Peyer's patch (tissue), 4 donors: ENCODE measurements at regions not wholly inside any gene's neighbourhood (a gene's known extent, or its start where the extent isn't known, plus 50 kb on each side); places are given as distances from the start of the nearest gene placed in this dataset.

Experiments used
- DNase-seq, 3 donors: peaks; one replicate each; pipeline ENCODE4 v3.0.0-alpha.2; 2017 to 2019
- H3K27ac ChIP-seq, 4 donors: fragments of 200-600 bp; sonication (generic); one replicate each; pipeline ENCODE4 v1.5.1; 2016 to 2019
- H3K27me3 ChIP-seq, 2 donors: fragments of 200-600 bp; sonication (generic); one replicate each; pipeline ENCODE4 v1.5.1; 2019
- H3K36me3 ChIP-seq, 3 donors: fragments of 200-600 bp; sonication (generic); one replicate each; pipeline ENCODE4 v1.5.1; 2016 to 2019
- H3K4me1 ChIP-seq, 4 donors: fragments of 200-600 bp; sonication (generic); one replicate each; pipeline ENCODE4 v1.5.1; 2016 to 2019
- H3K4me3 ChIP-seq, 4 donors: fragments of 200-600 bp; sonication (generic); 1 replicate in 3 of 4; 2 replicates in 1 of 4; pipeline ENCODE4 v1.5.1; 2016 to 2019; ENCODE audit warnings: mild to moderate bottlenecking in 1 of 4
- H3K9me3 ChIP-seq, 4 donors: fragments of 200-600 bp; sonication (generic); one replicate each; pipeline ENCODE4 v1.5.1; 2016 to 2019; ENCODE audit warnings: mild to moderate bottlenecking in 1 of 4
- CTCF ChIP-seq, 6 experiments: fragments of 450-650 bp in 4 of 6; fragments of 200-600 bp in 2 of 6; sonication (generic) in 1 of 6; IDR thresholded peaks; one replicate each; pipeline ENCODE4 v1.5.1; 2017 to 2019; ENCODE audit warnings: antibody characterized with exemption in 6 of 6, mild to moderate bottlenecking in 3 of 6, moderate library complexity in 1 of 6
- POLR2A ChIP-seq, 2 donors: fragments of 450-650 bp; IDR thresholded peaks; one replicate each; pipeline ENCODE4 v1.5.1; 2017; ENCODE audit warnings: antibody characterized with exemption in 2 of 2, mild to moderate bottlenecking in 2 of 2, moderate library complexity in 2 of 2

GRCh38 chr3:159144891-159145290, 343.0 kb downstream of the MFSD1 start:
- Histone ChIP-seq H3K4me3 (no peak overlapping the region), H3K27ac (no peak overlapping the region), H3K27me3 (no peaks in the 10 kb centered on the region), H3K9me3 (no peaks in the 10 kb centered on the region), H3K36me3 (no peaks in the 10 kb centered on the region), H3K4me1 (no peaks in the 10 kb centered on the region)
- no peak for DNase-seq
- TF ChIP-seq CTCF (IDR thresholded peaks at IDR 0.05) (no peak), POLR2A (IDR thresholded peaks at IDR 0.05) (no peak)

- H3K4me3 ChIP-seq = no peak overlapping the region
- H3K27me3 ChIP-seq = no peaks in the 10 kb centered on the region
- H3K36me3 ChIP-seq = no peaks in the 10 kb centered on the region
- H3K4me1 ChIP-seq = no peaks in the 10 kb centered on the region
- no peaks in the 10 kb centered on the region for H3K9me3 ChIP-seq
- TF ChIP-seq POLR2A (IDR thresholded peaks at IDR 0.05) (no peak), CTCF (IDR thresholded peaks at IDR 0.05) (no peak)
- no peak overlapping the region for H3K27ac ChIP-seq
- no peak for DNase-seq
These were observed 344.5 kb downstream of the MFSD1 start for GRCh38 chr3:159146392-159146791.

GRCh38 chr3:159146856-159147435, 345.1 kb downstream of the MFSD1 start:
- Histone ChIP-seq H3K27ac (no peak overlapping the region), H3K4me1 (no peaks in the 10 kb centered on the region), H3K9me3 (no peaks in the 10 kb centered on the region), H3K36me3 (no peaks in the 10 kb centered on the region), H3K4me3 (no peak overlapping the region), H3K27me3 (no peaks in the 10 kb centered on the region)
- DNase-seq = no peak
- TF ChIP-seq CTCF (IDR thresholded peaks at IDR 0.05) (no peak), POLR2A (IDR thresholded peaks at IDR 0.05) (no peak)

GRCh38 chr3:159147813-159148212, 346.0 kb downstream of the MFSD1 start:
- H3K27ac ChIP-seq = no peak overlapping the region
- no peak for DNase-seq
- no peaks in the 10 kb centered on the region for H3K9me3 ChIP-seq
- H3K4me1 ChIP-seq = no peaks in the 10 kb centered on the region
- no peak overlapping the region for H3K4me3 ChIP-seq
- no peaks in the 10 kb centered on the region for H3K27me3 ChIP-seq
- TF ChIP-seq CTCF (IDR thresholded peaks at IDR 0.05) = no peak
- H3K36me3 ChIP-seq = no peaks in the 10 kb centered on the region

GRCh38 chr3:159148466-159148865, 346.6 kb downstream of the MFSD1 start:
- Histone ChIP-seq H3K36me3 (no peaks in the 10 kb centered on the region), H3K4me1 (no peaks in the 10 kb centered on the region), H3K4me3 (no peak overlapping the region), H3K9me3 (no peaks in the 10 kb centered on the region), H3K27ac (no peak overlapping the region), H3K27me3 (no peaks in the 10 kb centered on the region)
- DNase-seq = no peak
- TF ChIP-seq CTCF (IDR thresholded peaks at IDR 0.05) (no peak), POLR2A (IDR thresholded peaks at IDR 0.05) (no peak)

- H3K9me3 ChIP-seq = no peaks in the 10 kb centered on the region
- H3K36me3 ChIP-seq = no peaks in the 10 kb centered on the region
- H3K4me3 ChIP-seq = no peak overlapping the region
- TF ChIP-seq POLR2A (IDR thresholded peaks at IDR 0.05) (no peak), CTCF (IDR thresholded peaks at IDR 0.05) (no peak)
- no peaks in the 10 kb centered on the region for H3K4me1 ChIP-seq
- no peaks in the 10 kb centered on the region for H3K27me3 ChIP-seq
- no peak for DNase-seq
- no peak overlapping the region for H3K27ac ChIP-seq
These were observed 347.3 kb downstream of the MFSD1 start for GRCh38 chr3:159149131-159149530.
